ENCODE measurements at regions not wholly inside any gene's neighbourhood (a gene's known extent, or its start where the extent isn't known, plus 50 kb on each side); places are given as distances from the start of the nearest gene placed in this dataset.

GRCh38 chr10:28151636-28152035, 151.2 kb downstream of the MPP7 start:
- TF ChIP-seq GATA2 (IDR thresholded peaks at IDR 0.05; ENCODE audit: low read depth, low read length) (no peak), GATA3 (IDR thresholded peaks at IDR 0.05; ENCODE audit: low read depth, low read length) (no peak)
